H1 (cell line): ENCODE measurements at regions not wholly inside any gene's neighbourhood (a gene's known extent, or its start where the extent isn't known, plus 50 kb on each side); places are given as distances from the start of the nearest gene placed in this dataset.

Experiments used
- ASH2L ChIP-seq: fragments of 200-600, 300-600 bp; sonication (generic); IDR thresholded peaks from one replicate; pipeline ENCODE4 v1.7.1; 2017; ENCODE audit warnings: low read length
- CBX8 ChIP-seq: fragments of 300-800, 300-1000 bp; sonication (generic); IDR thresholded peaks from 2 replicates; pipeline ENCODE4 v1.7.1; 2016; ENCODE audit warnings: low read depth, low read length, borderline replicate concordance
- RBBP5 ChIP-seq: IDR thresholded peaks from 2 replicates; pipeline ENCODE4 v1.7.1; 2012; ENCODE audit warnings: low read depth, mild to moderate bottlenecking, inconsistent platforms, low read length, moderate library complexity, borderline replicate concordance
- TAF1 ChIP-seq: IDR thresholded peaks from 2 replicates; pipeline ENCODE4 v1.6.1; 2011; ENCODE audit warnings: mild to moderate bottlenecking, low read depth, low read length
- TF ChIP-seq, protein P1 (sequence below): IDR thresholded peaks from 2 replicates; pipeline ENCODE4 v1.6.1; 2012; ENCODE audit warnings: low read length, inconsistent platforms
- TF ChIP-seq, protein P2 (sequence below): IDR thresholded peaks from 2 replicates; pipeline ENCODE4 v1.6.1; 2011; ENCODE audit warnings: low read depth, mild to moderate bottlenecking, low read length; ENCODE audit not compliant: insufficient read depth

DNA sequence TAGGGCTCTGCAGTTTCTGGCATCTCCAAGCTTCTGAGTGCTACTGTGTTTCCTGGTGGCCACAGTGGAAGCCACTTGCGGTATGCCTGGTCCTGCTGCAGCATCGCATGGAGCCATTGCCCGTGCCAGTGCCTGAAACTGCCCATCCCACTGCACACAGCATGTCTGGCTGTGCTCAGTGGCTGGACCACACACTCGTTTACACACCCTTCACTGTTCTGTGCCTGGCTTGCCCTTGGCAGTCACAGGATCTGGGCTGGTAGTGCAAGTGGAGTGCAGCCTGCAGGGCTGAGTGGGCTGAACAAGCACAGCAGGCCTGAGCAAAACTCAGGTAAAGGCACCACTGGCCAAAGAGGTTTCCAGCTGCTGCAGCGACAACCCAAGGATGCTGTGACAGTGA is 600.0 kb downstream of the SI start (continued):
- no peak for TF ChIP-seq RBBP5
- TF ChIP-seq CBX8: no peak
- TF ChIP-seq TAF1: no peak
- no peak for TF ChIP-seq ASH2L
- TF ChIP-seq, protein P1, sequence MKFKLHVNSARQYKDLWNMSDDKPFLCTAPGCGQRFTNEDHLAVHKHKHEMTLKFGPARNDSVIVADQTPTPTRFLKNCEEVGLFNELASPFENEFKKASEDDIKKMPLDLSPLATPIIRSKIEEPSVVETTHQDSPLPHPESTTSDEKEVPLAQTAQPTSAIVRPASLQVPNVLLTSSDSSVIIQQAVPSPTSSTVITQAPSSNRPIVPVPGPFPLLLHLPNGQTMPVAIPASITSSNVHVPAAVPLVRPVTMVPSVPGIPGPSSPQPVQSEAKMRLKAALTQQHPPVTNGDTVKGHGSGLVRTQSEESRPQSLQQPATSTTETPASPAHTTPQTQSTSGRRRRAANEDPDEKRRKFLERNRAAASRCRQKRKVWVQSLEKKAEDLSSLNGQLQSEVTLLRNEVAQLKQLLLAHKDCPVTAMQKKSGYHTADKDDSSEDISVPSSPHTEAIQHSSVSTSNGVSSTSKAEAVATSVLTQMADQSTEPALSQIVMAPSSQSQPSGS: no peak
- TF ChIP-seq, protein P2, sequence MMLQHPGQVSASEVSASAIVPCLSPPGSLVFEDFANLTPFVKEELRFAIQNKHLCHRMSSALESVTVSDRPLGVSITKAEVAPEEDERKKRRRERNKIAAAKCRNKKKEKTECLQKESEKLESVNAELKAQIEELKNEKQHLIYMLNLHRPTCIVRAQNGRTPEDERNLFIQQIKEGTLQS: no peak
